GM21390 (cell line): ENCODE measurements at regions not wholly inside any gene's neighbourhood (a gene's known extent, or its start where the extent isn't known, plus 50 kb on each side); places are given as distances from the start of the nearest gene placed in this dataset.

Source experiments
- ATAC-seq: cut with Tn5 transposase; IDR thresholded peaks from one replicate; pipeline ENCODE4 v1.9.1; 2021; ENCODE audit not compliant: unreplicated experiment

GRCh38 chr4:23355258-23355657 is 534.6 kb downstream of the PPARGC1A start:
- ATAC-seq: no peak

- no peak for ATAC-seq
These were observed 536.6 kb downstream of the PPARGC1A start for GRCh38 chr4:23353200-23353599.

GRCh38 chr4:23348789-23349498 is 540.9 kb downstream of the PPARGC1A start:
- peak; percentile 60 for ATAC-seq

GRCh38 chr4:23337292-23337691 is 552.6 kb downstream of the PPARGC1A start:
- no peak for ATAC-seq

- peak; percentile 85 for ATAC-seq
These were observed 555.6 kb downstream of the PPARGC1A start for GRCh38 chr4:23333946-23334878.

GRCh38 chr4:23333556-23333945 is 556.3 kb downstream of the PPARGC1A start:
- no peak for ATAC-seq

GRCh38 chr4:23332313-23332712 is 557.5 kb downstream of the PPARGC1A start:
- ATAC-seq: no peak

GRCh38 chr4:23327120-23327519 is 562.7 kb downstream of the PPARGC1A start:
- ATAC-seq: no peak

- no peak for ATAC-seq
These were observed 565.7 kb downstream of the PPARGC1A start for GRCh38 chr4:23324021-23324690.

GRCh38 chr4:23323436-23323835 is 566.4 kb downstream of the PPARGC1A start:
- ATAC-seq: no peak

GRCh38 chr4:23322732-23323131 is 567.1 kb downstream of the PPARGC1A start:
- ATAC-seq: no peak

- ATAC-seq: no peak
These were observed 568.8 kb downstream of the PPARGC1A start for GRCh38 chr4:23320931-23321587.

- no peak for ATAC-seq
These were observed 577.2 kb downstream of the PPARGC1A start for GRCh38 chr4:23312686-23313085.

- no peak for ATAC-seq
These were observed 577.9 kb downstream of the PPARGC1A start for GRCh38 chr4:23311983-23312382.

- ATAC-seq: no peak
These were observed 584.8 kb downstream of the PPARGC1A start for GRCh38 chr4:23305026-23305425.

- ATAC-seq: no peak
These were observed 591.5 kb downstream of the PPARGC1A start for GRCh38 chr4:23298371-23298770.

GRCh38 chr4:23297327-23297726 is 592.5 kb downstream of the PPARGC1A start:
- no peak for ATAC-seq

- ATAC-seq: no peak
These were observed 598.4 kb downstream of the GBA3 start for GRCh38 chr4:23291139-23291538.

GRCh38 chr4:23290656-23291055 is 597.9 kb downstream of the GBA3 start:
- ATAC-seq: no peak

GRCh38 chr4:23279377-23279986 is 586.7 kb downstream of the GBA3 start:
- ATAC-seq: no peak

- no peak for ATAC-seq
These were observed 586.1 kb downstream of the GBA3 start for GRCh38 chr4:23278845-23279244.
